Panc1 (cell line): ENCODE measurements at regions not wholly inside any gene's neighbourhood (a gene's known extent, or its start where the extent isn't known, plus 50 kb on each side); places are given as distances from the start of the nearest gene placed in this dataset.

Experiments
- ATAC-seq: fragments of 200-7000 bp; cut with Tn5 transposase; 2 replicates; pipeline ENCODE4 v1.9.1; 2020; ENCODE audit warnings: mild to moderate bottlenecking, moderate library complexity
- BruUV-seq: library from RNA; stranded (reverse); fragments of 400-500 nt; replicated peaks from 2 replicates; lab custom pipeline; 2021; lab: Mats Ljungman, UMichigan
- CTCF ChIA-PET: fragments of 300-600 bp; sonication (Branson Sonifier 250); formaldehyde crosslinking; loops from one replicate; lab custom pipeline; 2022; ENCODE audit warnings: antibody characterized with exemption; lab: Charles Lee
- POLR2A ChIA-PET: fragments of 300-600 bp; sonication (Branson Sonifier 250); formaldehyde crosslinking; loops from one replicate; lab custom pipeline; 2022; ENCODE audit warnings: antibody characterized with exemption; lab: Charles Lee
- DNase-seq: peaks from one replicate; pipeline ENCODE4 v3.0.0-alpha.2; 2010; ENCODE audit warnings: low read depth, low spot score
- H3K27ac ChIP-seq: 2 replicates; pipeline ENCODE4 v1.5.1; 2011; ENCODE audit warnings: mild to moderate bottlenecking, low read length, inconsistent platforms
- H3K27me3 ChIP-seq: fragments of 200-500 bp; sonication (Bioruptor generic); 2 replicates; pipeline ENCODE4 v1.6.0; 2014; ENCODE audit warnings: low read length, inconsistent platforms; ENCODE audit not compliant: control insufficient read depth, insufficient read depth
- H3K36me3 ChIP-seq: fragments of 200-500 bp; sonication (Bioruptor generic); 2 replicates; pipeline ENCODE4 v1.5.1; 2014; ENCODE audit warnings: inconsistent platforms, mild to moderate bottlenecking, low read length, moderate library complexity; ENCODE audit not compliant: control insufficient read depth, insufficient read depth
- H3K4me1 ChIP-seq: 2 replicates; pipeline ENCODE4 v1.5.1; 2011; ENCODE audit warnings: inconsistent platforms, mild to moderate bottlenecking, low read length, moderate library complexity; ENCODE audit not compliant: control insufficient read depth, insufficient read depth
- H3K4me3 ChIP-seq, 2 experiments: 2 replicates each; pipeline ENCODE4 v1.5.1; 2011 to 2012; ENCODE audit warnings: low read depth in 2 of 2, low read length in 2 of 2, mild to moderate bottlenecking in 2 of 2, inconsistent platforms in 1 of 2, moderate library complexity in 1 of 2
- H3K9me3 ChIP-seq: fragments of 200-500 bp; sonication (Bioruptor generic); 2 replicates; pipeline ENCODE4 v1.5.1; 2014; ENCODE audit warnings: low read depth, mild to moderate bottlenecking, inconsistent platforms, low read length, moderate library complexity; ENCODE audit not compliant: control insufficient read depth, insufficient read depth
- POLR2AphosphoS5 ChIP-seq: IDR thresholded peaks from 2 replicates; pipeline ENCODE4 v1.6.1; 2012; ENCODE audit warnings: mild to moderate bottlenecking, low read depth, low read length, moderate library complexity
- SIN3A ChIP-seq: IDR thresholded peaks from 2 replicates; pipeline ENCODE4 v1.6.1; 2012; ENCODE audit warnings: low read depth, mild to moderate bottlenecking, low read length, moderate library complexity, borderline replicate concordance; ENCODE audit not compliant: insufficient read depth
- TCF7L2 ChIP-seq: IDR thresholded peaks from 2 replicates; pipeline ENCODE4 v1.6.1; 2011; ENCODE audit warnings: mild to moderate bottlenecking, low read depth, low read length, inconsistent platforms
- in situ Hi-C: cut with HindIII; loops from 2 replicates; pipeline ENCODE4 v1.10.0; 2016; ENCODE audit warnings: low sequenced_read_pairs, low pct_unique_long_range_greater_than_20kb
- intact Hi-C: fragments of 100-400 bp; cut with micrococcal nuclease; formaldehyde crosslinking; loops from one replicate; pipeline ENCODE4 v1.10.0; 2022; ENCODE audit not compliant: unreplicated experiment
- TF ChIP-seq, protein P1 (sequence below): fragments of 450-650 bp; IDR thresholded peaks from 2 replicates; pipeline ENCODE4 v1.5.1; 2017; ENCODE audit warnings: mild to moderate bottlenecking
- TF ChIP-seq, protein P2 (sequence below), 2 experiments: IDR thresholded peaks; 2 replicates each; pipeline ENCODE4 v1.6.1; 2011 to 2012; ENCODE audit warnings: low read depth in 2 of 2, control low read depth in 1 of 2, low read length in 1 of 2, mild to moderate bottlenecking in 1 of 2, moderate library complexity in 1 of 2; ENCODE audit not compliant: insufficient read depth in 1 of 2

DNA sequence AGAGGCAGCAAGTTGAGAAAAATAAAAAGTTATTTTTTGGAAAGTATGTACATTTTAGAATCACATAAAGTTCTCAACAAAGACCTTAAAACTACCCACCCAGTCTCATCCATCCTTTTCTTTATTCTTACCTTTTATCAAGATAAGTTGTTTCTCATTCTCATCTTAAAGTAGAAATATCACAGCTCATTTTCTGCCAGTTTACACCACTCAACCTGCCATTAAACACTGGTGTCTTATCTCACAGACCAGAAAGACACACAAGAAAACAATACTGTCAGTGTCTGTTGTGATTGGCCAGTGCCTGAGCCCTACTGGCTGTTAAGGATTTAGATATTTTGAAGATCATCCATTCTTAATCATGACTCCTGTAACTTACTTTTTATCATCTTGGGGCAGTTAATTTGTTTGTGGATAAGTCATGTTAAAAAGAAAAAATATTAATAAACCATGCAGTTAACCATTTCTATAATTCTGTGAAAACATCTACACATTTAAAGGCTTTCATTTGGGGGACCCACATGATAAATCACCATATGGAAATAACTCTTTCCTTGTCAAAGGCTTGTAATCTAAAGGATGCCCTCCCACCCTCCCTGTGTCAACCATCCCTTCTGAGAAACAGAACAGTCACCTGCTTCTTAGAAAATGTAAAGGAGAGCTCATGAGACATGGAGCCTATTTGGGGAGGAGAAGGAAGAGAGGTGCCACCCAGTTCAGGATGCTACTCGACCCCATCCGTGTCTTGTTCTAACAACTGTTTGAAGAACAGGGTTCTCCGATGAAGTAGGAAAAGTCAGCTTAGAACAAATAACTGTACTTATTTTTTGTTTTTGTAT, 897.2 kb upstream of the INTU start:
- DNase-seq (no peak), ATAC-seq (no peak)
- H3K27ac ChIP-seq, result no peak overlapping the region
- no TSS peak for BruUV-seq
- in situ Hi-C loops (no loop called here), intact Hi-C loops (no loop called here)
- no peaks in the 10 kb centered on the region for H3K4me1 ChIP-seq
- ChIA-PET POLR2A (no interaction called here), CTCF (no interaction called here)
- no peaks in the 10 kb centered on the region for H3K36me3 ChIP-seq
- no peak for TF ChIP-seq SIN3A
- TF ChIP-seq, protein P1, sequence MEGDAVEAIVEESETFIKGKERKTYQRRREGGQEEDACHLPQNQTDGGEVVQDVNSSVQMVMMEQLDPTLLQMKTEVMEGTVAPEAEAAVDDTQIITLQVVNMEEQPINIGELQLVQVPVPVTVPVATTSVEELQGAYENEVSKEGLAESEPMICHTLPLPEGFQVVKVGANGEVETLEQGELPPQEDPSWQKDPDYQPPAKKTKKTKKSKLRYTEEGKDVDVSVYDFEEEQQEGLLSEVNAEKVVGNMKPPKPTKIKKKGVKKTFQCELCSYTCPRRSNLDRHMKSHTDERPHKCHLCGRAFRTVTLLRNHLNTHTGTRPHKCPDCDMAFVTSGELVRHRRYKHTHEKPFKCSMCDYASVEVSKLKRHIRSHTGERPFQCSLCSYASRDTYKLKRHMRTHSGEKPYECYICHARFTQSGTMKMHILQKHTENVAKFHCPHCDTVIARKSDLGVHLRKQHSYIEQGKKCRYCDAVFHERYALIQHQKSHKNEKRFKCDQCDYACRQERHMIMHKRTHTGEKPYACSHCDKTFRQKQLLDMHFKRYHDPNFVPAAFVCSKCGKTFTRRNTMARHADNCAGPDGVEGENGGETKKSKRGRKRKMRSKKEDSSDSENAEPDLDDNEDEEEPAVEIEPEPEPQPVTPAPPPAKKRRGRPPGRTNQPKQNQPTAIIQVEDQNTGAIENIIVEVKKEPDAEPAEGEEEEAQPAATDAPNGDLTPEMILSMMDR, result no peak
- TF ChIP-seq POLR2AphosphoS5, result no peak
- H3K4me3 ChIP-seq, result no peak overlapping the region
- no peaks in the 10 kb centered on the region for H3K27me3 ChIP-seq
- H3K9me3 ChIP-seq, result no peaks in the 10 kb centered on the region

DNA sequence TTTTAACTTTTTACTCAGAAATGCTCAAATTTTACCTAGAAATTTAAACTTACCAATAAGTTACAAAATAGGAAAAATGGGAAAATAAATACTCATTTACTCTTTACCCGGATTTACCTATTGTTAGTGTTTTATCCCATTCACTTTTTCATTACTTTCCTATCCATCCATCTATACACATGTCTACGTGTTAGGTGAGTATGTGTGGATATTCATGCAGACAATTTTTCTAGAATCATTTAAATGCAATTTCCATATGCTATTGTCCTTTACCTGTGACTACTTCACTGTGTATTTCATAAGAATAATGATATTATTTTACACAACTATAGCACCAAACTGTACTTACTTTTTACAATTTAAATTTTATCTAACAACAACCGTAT, 896.6 kb upstream of the INTU start:
- in situ Hi-C loops, result no loop called here
- no peak for ATAC-seq

More for the DNA sequence above, 896.6 kb upstream of the INTU start:
- ChIA-PET POLR2A (no interaction called here), CTCF (no interaction called here)
- Histone ChIP-seq H3K27ac (no peak overlapping the region), H3K9me3 (no peaks in the 10 kb centered on the region), H3K36me3 (no peaks in the 10 kb centered on the region), H3K4me3 (no peak overlapping the region), H3K27me3 (no peaks in the 10 kb centered on the region), H3K4me1 (no peaks in the 10 kb centered on the region)
- intact Hi-C loops, result no loop called here
- DNase-seq, result no peak
- TF ChIP-seq, protein P1, result no peak
- TF ChIP-seq POLR2AphosphoS5 (no peak), TCF7L2 (no peak), SIN3A (no peak)
- TF ChIP-seq, protein P2, sequence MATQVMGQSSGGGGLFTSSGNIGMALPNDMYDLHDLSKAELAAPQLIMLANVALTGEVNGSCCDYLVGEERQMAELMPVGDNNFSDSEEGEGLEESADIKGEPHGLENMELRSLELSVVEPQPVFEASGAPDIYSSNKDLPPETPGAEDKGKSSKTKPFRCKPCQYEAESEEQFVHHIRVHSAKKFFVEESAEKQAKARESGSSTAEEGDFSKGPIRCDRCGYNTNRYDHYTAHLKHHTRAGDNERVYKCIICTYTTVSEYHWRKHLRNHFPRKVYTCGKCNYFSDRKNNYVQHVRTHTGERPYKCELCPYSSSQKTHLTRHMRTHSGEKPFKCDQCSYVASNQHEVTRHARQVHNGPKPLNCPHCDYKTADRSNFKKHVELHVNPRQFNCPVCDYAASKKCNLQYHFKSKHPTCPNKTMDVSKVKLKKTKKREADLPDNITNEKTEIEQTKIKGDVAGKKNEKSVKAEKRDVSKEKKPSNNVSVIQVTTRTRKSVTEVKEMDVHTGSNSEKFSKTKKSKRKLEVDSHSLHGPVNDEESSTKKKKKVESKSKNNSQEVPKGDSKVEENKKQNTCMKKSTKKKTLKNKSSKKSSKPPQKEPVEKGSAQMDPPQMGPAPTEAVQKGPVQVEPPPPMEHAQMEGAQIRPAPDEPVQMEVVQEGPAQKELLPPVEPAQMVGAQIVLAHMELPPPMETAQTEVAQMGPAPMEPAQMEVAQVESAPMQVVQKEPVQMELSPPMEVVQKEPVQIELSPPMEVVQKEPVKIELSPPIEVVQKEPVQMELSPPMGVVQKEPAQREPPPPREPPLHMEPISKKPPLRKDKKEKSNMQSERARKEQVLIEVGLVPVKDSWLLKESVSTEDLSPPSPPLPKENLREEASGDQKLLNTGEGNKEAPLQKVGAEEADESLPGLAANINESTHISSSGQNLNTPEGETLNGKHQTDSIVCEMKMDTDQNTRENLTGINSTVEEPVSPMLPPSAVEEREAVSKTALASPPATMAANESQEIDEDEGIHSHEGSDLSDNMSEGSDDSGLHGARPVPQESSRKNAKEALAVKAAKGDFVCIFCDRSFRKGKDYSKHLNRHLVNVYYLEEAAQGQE (IDR thresholded peaks at IDR 0.05; ENCODE audit: insufficient read depth in 1 of 2, low read depth in 2 of 2, low read length in 1 of 2), result no peak
- BruUV-seq, result no TSS peak
